ENCODE measurements at regions not wholly inside any gene's neighbourhood (a gene's known extent, or its start where the extent isn't known, plus 50 kb on each side); places are given as distances from the start of the nearest gene placed in this dataset.

DNA sequence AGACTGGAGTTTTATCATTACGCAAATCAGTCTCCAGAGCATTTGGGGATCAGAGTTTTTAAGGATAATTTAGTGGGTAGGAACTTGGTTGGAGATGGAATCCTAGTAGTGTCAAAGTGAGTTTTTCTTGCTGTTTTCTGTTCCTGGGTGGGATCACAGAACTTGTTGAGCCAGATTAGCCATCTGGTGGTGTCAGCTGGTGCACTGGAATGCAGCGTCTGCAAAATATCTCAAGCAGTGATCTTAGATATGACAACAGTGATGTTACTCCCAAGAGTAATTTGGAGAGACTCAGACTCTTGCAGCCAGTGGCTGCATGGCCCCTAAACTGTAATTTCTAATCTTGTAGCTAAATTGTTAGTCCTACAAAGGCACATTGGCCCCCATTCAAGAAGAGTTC is 1257.8 kb downstream of the MAT2B start:
- TF ChIP-seq, protein P1, sequence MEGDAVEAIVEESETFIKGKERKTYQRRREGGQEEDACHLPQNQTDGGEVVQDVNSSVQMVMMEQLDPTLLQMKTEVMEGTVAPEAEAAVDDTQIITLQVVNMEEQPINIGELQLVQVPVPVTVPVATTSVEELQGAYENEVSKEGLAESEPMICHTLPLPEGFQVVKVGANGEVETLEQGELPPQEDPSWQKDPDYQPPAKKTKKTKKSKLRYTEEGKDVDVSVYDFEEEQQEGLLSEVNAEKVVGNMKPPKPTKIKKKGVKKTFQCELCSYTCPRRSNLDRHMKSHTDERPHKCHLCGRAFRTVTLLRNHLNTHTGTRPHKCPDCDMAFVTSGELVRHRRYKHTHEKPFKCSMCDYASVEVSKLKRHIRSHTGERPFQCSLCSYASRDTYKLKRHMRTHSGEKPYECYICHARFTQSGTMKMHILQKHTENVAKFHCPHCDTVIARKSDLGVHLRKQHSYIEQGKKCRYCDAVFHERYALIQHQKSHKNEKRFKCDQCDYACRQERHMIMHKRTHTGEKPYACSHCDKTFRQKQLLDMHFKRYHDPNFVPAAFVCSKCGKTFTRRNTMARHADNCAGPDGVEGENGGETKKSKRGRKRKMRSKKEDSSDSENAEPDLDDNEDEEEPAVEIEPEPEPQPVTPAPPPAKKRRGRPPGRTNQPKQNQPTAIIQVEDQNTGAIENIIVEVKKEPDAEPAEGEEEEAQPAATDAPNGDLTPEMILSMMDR (IDR thresholded peaks at IDR 0.05; ENCODE audit: poor library complexity, severe bottlenecking): no peak
- no peak for TF ChIP-seq POLR2AphosphoS5 (IDR thresholded peaks at IDR 0.05)
- no peak for TF ChIP-seq EZH2 (IDR thresholded peaks at IDR 0.05; ENCODE audit: borderline replicate concordance, insufficient read depth, low read length, poor library complexity, severe bottlenecking)
- TF ChIP-seq TAF1 (IDR thresholded peaks at IDR 0.05; ENCODE audit: low read depth): no peak
- TF ChIP-seq EP300 (conservative IDR thresholded peaks at IDR 0.05; ENCODE audit: poor library complexity, severe bottlenecking): no peak
